GM21723 (cell line): ENCODE measurements at regions not wholly inside any gene's neighbourhood (a gene's known extent, or its start where the extent isn't known, plus 50 kb on each side); places are given as distances from the start of the nearest gene placed in this dataset.
"Not testable (repeated sequence)": the region's sequence is repeated elsewhere in the genome, so short reads cannot be mapped to it uniquely, and the experiment has no call there.

Source experiments
- ATAC-seq: cut with Tn5 transposase; IDR thresholded peaks from one replicate; pipeline ENCODE4 v1.9.1; 2021; ENCODE audit warnings: mild to moderate bottlenecking, moderate library complexity; ENCODE audit not compliant: unreplicated experiment

DNA sequence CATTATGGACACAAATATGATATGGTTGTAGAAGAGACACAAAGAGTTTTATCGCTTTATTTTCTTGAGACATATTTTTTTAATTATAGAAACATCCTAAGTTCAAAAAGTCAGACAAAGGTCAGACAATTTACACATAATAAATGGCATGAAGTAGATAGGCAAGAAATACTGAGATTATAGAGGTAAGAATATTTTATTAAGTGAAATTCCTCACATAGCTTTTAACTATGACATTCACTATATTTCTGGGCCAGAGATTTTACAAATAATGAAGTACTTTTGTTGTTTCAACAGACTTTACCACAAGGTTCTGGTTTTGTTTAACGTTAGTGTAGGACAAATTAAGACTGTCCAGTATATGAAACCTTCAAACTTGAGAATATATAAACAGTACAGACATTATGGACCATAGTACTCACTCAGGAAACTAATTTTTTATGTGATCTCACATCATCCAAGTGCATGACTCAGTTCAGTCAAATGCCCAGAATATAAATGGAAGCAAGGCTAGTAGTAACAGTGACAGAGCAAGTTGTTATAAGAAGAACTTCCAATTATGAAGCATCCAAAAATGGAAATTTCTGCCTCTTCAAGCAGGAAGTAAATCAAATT lies 394.8 kb downstream of the KCNJ2 start:
- ATAC-seq = no peak

DNA sequence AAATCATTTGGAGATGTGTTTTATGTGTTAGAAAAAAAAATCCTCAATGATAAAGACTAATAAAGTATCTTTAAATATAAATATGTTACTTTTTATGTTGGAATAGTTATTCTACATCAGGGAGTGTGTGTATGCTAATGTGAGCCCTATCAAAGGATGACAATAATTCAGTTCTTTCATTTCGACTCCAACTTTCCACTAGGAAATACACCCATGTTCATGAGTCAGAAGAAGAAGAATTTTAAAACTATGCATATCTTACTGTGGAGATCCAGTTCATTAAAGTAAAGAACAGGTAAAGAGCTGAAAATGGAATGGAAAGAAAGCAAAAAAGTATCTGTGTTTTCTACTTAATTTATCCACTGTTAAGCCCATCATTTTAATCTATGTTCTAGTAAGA lies 399.8 kb downstream of the KCNJ2 start:
- ATAC-seq = no peak

DNA sequence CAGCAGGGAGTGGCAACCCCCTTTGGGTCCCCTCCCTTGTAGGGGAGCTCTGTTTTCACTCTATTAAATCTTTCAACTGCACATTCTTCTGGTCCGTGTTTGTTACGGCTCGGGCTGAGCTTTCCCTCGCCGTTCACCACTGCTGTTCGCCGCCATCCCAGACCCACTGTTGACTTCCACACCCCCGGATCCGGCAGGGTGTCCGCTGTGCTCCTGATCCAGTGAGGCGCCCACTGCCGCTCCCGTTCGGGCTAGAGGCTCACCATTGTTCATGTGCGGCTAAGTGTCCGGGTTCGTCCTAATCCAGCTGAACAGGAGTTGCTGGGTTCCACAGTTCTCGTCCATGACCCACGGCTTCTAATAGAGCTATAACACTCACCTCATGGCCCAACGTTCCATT lies 408.1 kb downstream of the KCNJ2 start:
- ATAC-seq = no peak

DNA sequence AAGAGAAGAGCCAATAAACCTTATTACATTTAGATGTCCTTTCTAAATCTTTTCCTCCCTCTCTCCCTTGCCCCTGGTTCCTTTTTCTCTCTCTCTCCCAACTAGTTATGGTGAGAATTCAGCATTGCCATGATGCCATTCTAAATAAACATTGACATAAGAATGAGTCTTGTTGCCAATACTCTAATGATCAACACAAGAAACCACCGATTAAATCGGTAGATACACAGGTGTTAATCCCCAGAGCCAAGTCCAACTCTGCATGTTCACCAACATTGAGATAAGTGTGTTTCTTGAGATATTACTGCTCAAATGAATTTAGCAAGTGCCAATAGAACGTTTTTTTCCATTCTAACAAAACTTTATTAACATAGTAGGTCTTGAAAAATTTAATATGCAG lies 412.1 kb downstream of the KCNJ2 start:
- no peak for ATAC-seq

DNA sequence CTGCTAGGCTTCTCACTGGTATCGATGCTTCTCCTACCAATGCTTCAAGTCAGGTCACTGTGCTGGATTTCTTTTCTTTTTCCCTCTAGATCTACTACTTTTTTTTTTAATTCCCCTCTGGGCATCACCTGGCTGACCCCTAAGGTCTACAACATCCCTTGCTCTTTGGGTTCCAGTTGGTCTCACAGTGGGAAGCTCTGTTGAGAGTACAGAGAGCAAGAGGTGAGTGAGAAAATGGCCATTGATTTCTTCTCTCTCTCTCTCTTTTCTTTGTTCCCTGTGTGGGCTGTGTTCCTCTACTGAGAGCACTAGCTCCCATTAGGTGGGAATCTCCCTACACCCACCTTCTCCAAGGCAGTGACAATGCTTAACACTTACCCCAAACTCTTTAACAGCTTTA lies 413.4 kb downstream of the KCNJ2 start:
- no peak for ATAC-seq

DNA sequence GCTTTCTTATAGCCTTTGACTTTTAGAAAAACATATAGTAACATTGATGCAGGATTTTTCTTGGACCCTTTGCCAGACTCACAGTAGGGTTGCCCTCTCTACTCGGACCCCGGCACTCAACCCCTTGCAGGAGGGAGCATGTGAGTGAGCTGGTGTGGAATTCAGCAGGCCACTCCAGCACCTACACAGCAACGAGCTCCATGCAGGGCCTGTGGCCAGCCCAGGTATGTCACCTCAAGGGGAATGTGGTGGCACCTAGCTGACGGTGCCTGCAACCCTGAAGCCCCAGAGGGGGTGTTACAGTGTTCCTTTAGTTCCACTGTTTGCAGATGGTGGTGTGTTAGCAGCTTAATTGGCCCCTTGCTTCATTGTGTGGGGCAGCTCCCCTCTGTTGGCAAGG lies 414.9 kb downstream of the KCNJ2 start:
- ATAC-seq = no peak

DNA sequence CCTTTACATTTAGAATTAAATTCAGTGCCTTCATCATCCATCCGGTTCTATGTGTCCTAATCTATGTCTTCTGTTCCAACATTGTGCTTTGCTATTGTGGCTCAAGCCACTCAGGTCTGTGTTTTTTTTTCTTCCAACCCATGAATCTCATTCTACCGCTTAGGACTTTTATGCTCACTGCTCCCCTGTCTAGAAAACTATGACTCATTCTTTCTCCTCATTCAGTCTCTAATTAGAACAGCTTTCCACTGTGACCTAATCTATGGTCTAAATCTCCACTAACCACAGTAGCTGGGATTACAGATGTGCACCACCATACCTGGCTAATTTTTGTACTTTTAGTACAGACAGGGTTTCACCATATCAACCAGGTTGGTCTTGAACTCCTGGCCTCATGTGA lies 418.7 kb downstream of the KCNJ2 start:
- ATAC-seq = no peak

DNA sequence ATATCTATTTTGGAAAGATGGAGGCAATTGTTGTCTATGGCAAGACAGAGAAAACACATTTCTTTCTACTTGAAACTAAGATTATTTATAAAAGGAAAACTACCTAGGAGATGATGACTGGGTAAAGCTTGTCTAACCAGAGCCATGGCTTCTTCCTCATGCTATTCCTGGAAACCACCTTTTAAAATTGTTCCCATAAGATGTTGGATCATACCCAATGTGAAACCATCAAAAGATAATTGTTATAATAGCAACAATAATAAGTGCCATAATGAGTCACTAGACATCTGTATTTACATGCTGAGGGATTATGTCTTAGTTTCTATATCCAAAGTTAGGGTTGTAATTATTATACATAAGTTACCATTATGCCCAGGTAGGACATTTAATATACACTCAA lies 428.4 kb downstream of the KCNJ2 start:
- no peak for ATAC-seq

DNA sequence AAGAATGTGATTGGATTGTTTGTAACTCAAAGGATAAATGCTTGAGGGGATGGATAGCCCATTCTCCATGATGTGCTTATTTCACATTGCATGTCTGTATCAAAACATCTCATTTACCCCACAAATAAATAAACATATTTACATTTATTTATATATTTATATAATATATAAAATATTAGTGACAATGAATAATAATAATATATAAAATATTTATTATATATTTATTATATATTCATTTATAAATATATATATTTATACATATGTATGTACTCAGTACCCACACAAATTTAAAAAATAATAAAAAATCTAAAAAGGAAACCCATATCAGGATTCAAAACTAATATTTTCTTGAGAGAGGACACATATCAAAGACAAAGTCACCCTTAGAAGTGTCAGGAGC lies 429.9 kb downstream of the KCNJ2 start:
- ATAC-seq = no peak

DNA sequence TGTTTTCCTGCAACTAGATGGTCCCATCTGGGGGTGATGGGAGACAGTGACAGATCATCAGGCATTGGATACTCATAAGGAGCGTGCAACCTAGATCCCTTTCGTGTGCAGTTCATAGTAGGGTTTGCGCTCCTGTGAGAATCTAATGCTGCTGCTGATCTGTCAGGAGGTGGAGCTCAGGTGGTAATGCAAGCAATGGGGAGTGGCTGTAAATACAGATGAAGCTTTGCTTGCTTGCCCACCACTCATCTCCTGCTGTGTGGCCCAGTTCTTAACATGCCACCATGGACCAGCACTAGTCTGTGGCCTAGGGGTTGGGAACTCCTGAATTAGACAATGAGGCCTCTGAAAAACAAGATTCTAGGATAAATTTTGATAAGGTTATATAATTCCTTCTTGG lies 430.6 kb downstream of the KCNJ2 start:
- not testable (repeated sequence) for ATAC-seq

DNA sequence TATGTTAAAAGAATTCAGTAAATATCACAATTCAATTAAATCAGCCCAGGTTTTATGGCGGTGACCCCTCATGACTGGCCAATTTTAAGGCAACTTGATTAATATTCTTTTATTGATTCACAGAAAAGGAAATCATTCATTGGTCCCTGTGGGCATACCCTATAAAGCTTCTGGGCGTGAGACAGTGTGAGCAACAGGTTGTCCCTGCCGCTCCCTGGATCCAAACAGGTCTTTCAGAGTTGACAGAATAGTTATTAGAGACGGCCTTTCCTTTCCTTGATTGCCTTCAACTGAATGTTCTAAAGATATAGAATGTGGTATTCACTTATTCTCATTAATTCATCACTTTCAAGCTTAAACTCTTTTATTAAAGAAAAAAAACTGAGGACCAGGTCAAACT lies 433.9 kb downstream of the KCNJ2 start:
- ATAC-seq = no peak

DNA sequence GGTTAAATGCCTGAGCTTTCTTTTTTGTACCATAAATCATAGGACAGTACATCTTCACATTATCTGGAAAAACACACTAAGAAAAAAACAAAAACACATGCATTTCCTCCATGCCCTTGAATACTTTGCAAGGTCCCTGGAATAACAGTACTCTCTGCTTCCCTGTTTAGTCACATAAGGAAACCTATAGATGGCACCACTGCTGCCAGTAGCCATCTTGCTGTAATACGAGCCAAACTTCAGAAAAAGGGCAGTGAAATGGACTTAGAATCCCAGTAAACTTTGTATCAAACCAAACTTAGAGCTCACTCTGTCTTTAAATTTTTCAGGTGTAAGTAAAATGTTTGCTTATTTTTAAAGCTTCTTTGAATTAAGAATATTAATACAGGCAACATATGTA lies 435.5 kb downstream of the KCNJ2 start:
- no peak for ATAC-seq

DNA sequence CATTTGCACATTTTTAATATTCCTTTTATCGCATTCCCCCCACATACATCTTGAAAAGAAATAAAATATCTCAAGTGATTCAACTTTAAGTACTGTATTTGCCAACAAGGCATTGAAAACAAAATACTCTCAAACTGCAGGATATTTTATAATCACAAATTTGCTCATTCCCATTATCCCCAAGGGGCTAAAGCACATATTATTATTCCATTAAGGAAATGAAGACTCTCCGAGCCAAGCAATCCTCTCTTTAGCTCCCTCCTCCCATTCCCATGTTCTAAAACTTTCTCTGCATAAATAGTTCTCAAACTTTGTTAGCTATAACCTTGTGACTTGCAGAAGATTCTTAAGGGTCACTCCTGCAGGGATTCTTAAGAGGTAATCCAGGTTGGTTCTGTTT lies 436.8 kb downstream of the KCNJ2 start:
- no peak for ATAC-seq

DNA sequence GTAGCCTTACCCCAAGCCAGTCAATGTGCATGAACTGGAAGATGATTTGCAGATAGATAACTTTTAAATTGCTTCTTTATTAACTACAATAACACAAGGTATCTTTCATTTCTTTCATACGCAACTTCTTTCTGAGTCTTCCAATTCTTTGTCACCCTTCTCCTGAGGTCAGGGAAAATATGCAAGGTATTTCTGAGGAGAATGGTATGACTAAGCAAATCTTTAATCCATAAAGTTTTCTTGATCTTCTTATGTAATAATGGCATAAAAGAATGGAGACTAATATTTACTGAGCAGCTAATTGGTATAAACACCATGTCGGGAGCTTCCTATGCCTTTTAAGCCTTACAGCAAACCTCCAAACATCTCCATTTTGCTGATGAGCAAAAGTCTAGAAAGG lies 438.9 kb downstream of the KCNJ2 start:
- ATAC-seq = no peak

DNA sequence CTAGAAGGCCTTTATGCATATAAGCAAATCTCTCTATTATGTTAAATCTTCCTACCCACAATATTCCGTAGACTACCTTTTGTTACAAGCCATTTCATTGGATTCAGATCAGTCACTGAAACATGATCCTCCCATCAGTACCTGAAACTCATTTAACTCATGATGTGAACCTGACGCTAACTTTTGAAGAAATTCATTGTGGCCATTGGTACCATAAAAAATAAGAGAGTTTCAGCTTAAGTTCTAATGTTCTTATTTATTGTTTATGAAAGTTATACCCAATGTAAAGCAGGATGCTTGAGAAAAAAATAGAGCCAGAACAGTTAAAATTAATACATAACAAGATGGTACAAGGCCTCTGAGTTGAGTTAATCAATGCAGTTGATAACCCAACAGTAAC lies 439.6 kb downstream of the KCNJ2 start:
- no peak for ATAC-seq

DNA sequence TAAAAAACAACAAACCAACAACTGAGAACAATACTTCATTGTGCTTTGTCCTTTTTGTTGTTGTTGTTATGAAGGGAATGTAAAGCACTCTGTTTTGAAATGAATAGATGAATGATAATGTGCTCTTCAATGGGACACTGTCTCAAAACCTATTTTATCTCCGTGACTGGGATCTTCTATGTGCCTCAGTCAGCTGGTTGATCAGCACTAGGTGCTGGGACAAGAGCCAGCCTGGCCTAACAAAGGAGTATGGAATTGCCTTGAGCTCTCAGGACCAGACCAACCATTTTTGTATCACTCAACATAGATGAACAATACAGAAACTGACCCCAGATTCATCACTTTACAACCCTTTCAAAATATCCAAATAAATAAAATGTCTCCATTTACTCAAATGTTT lies 440.2 kb downstream of the KCNJ2 start:
- ATAC-seq = no peak

DNA sequence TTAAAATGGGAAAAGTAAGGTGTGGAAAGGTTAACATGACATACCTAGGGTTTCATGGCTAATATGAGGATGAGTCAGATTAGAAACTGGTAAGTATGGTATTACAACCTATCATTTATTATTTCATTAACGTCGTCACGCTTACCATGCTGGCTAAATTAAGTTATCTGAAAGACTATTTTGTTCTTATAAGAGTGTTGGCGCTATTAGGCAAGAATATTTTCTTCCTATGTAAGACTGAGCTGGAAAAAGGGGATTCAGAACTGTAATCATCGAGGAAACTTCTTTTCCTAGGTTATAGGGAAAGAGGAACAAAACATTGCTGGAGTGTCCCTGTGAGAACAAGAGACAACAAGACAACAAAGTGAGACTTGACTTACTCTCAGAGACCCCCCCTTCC lies 440.8 kb downstream of the KCNJ2 start:
- ATAC-seq = no peak

DNA sequence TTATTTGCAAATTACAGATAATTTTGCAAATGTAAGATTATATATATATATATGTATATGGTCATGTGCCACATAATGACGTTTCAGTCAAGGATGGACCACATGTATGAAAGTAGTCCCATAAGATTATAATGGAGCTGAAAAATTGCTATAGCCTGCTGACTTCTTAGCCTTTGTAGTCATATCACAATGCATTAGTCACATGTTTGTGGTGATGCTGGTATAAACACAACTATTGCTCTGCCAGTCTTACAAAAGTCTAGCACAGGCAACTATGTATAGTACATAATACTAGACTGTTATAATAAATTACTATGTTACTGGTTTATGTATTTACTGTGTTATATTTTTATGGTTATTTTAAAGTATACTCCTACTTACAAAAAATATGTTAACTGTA lies 444.3 kb downstream of the KCNJ2 start:
- ATAC-seq = no peak

DNA sequence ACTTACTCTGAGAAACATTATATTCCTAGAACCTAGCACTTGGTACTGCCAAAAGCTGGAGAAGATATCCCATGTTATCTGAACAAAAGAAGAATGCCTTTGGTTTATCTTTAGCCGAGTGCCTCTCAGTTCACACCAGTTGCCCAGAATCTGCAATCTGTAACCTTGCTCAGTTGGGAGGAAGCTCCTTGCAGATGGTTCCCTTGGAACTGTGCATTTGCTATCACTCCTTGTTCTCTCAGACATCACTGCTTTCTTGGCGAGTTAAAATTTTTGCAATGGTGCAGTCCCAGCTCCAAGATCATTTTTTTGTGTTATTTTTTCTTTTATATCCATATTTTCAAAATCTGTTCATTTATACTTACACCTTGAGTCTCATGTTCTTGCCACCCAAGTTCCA lies 446.5 kb downstream of the KCNJ2 start:
- ATAC-seq = no peak

DNA sequence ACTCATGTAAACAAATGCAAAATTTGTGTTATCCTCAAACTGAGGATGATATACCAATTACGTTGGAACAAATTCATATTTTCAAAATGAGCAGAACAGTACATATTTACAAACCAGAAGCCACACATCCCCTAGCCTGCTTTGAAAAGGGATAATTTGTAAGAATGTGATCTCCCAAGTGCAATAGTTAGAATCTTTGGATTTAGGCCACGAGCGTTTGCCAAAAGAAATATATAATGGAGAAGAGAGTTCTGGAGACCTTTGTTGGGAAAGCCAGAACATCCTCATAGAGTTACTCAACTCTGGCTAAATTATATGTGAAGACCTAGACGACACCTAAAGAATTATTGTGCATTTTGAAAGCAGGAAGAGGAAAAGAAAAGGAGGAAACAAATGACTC lies 449.3 kb downstream of the KCNJ2 start:
- ATAC-seq = no peak

DNA sequence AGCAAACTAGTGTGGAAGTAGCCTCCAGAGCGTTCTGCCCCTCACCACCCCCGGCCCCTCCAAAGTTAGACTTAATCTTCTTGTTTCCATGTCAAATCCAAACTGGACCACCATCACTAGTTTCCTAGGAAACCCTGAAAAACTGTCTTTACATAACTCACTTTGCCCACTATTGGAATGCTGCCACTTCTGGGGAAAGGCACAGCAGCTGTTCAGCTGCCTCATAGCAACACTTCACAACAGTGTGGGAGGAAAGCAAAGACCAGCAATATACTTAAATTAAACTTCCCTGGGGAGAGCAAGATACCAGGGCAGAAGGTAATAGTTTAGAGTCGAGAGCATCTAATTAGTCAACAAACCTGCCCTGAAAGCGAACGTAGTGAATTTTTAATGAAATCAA lies 452.2 kb downstream of the KCNJ2 start:
- ATAC-seq = no peak

DNA sequence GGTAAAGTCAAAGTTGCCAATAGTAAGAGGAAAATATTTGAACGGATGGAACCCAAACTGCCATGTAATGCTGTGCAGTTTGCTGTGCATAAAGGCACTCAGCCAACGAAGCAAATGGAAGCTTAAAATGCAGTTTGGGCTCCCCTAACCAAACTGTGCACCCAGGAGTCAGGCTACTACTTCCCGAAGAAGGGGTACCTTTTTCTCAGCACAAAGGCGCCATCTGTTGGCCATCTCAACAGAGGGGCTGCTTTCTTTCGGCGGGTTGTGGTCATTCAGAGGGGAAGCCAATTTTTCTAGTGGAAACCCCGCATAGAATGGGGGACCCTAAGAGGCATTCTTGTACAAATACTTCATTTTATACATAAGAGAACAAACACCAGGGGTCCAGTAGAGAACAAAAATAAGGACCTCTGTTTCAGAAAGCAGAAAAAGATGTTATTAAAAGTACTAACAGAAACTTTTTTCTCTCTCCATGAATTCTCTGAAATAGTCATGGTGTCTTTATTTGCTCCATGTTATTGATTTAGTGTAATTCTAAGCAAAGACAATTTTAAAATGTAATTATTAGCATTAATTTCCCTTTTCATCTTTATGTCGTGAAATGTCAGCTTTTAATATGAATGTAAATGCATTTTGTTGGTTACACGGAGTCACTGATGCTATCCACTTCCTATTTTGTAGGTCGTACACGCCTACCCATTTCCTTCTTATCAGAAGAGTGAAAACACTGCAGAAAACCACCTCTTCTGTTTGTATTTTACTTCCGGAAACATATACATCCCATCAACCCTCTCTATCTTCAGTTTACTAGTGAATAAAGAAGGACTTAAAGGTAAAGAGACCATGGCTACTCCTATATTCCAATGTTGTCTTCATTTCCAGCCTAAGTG lies 453.3 kb downstream of the KCNJ2 start:
- ATAC-seq = no peak

DNA sequence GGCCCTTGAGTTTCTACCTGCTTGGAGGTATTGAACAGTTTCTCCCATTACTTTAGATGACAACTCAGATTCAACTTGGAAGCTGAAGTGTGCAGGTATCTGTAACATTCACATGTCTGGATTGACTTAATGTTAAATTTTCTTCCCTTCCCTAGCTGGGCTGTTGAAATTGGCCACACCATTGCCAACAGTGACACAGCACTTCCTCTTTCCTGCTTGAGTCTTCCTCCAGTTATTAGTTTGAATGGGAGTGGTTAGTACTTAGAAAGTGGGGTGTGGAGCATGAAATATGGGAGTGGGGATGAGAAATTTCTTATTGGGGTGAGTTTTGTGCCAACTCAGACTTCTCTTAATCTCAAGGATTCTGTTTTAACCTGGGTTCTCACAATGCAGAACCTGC lies 454.9 kb downstream of the KCNJ2 start:
- ATAC-seq = no peak
